ENCODE measurements at regions not wholly inside any gene's neighbourhood (a gene's known extent, or its start where the extent isn't known, plus 50 kb on each side); places are given as distances from the start of the nearest gene placed in this dataset.

DNA sequence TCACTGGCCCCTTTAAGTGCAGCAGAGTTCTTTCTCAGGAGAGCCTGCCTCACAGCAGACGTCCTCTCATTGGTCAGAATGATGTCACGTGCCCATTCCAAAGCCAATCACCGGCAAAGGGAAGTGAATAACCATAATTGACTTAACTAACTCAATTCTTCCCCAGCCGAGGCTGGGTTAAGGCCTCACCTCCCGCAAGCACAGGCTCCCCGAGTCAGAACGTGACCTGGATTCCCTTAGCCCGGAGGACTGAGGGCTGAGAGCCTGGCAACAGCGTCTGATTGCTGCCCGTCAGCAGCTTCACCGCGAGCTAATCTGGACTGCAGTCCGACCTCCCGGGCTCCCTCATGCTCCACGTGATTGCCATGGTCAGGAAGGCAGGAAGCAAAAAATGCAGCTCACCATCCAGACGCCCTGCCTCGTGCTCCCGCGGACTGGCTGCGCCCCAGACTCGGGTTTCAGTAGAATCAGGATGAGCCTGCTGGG lies 92.1 kb upstream of the FZD10 start:
- 83% methylated on average over 21 of the region's 21 CpGs for WGBS (ENCODE audit: low lambda C conversion rate, missing lambda C conversion rate)

DNA sequence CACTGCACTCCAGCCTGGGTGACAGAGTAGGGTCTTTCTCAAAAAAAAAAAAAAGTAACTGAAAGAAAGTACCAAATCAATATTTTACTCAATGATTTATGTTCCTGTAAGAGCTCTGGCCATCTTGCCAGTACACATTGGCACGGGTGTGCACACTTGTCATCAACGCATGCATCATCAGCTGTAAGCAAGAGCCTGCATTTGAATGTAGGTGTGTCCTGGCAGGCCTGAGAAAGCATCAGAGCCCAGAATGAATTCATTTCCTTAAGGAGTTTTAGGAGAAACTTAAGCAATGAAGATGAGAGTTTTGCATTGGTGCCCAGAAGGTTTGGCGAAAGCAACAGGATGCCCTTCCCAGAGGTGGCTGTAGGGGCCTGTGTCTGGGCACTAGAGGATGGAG lies 88.5 kb upstream of the FZD10 start:
- no peaks in the 10 kb centered on the region for H3K9me2 ChIP-seq (replicated peaks; ENCODE audit: insufficient read depth)
- H3K27ac ChIP-seq: no peak overlapping the region
- H3K9me3 ChIP-seq (ENCODE audit: low read depth): no peaks in the 10 kb centered on the region
- no peaks in the 10 kb centered on the region for H3K27me3 ChIP-seq
- H2AFZ ChIP-seq: no peak overlapping the region
- no peaks in the 10 kb centered on the region for H3K36me3 ChIP-seq (replicated peaks; ENCODE audit: insufficient read depth, low read depth)
- H3K79me2 ChIP-seq: no peaks in the 10 kb centered on the region
- no peak for DNase-seq (ENCODE audit: low spot score)
- WGBS (ENCODE audit: low lambda C conversion rate, missing lambda C conversion rate): 99% methylated on average over 3 of the region's 3 CpGs
- H3K4me2 ChIP-seq: no peak overlapping the region
- no peak for TF ChIP-seq EZH2 (IDR thresholded peaks at IDR 0.05; ENCODE audit: borderline replicate concordance)
- H3K4me1 ChIP-seq (ENCODE audit: insufficient read depth): no peaks in the 10 kb centered on the region
- H3K4me3 ChIP-seq: no peak overlapping the region
- H4K20me1 ChIP-seq (ENCODE audit: insufficient read depth, poor library complexity, severe bottlenecking): no peaks in the 10 kb centered on the region

More for the DNA sequence above, 92.1 kb upstream of the FZD10 start:
- no peaks in the 10 kb centered on the region for H3K79me2 ChIP-seq
- H3K4me3 ChIP-seq: no peak overlapping the region
- no peak overlapping the region for H3K27ac ChIP-seq
- H3K4me1 ChIP-seq (ENCODE audit: insufficient read depth): no peaks in the 10 kb centered on the region
- H3K9me3 ChIP-seq (ENCODE audit: low read depth): no peaks in the 10 kb centered on the region
- DNase-seq (ENCODE audit: low spot score): no peak
- H3K27me3 ChIP-seq: no peaks in the 10 kb centered on the region
- H4K20me1 ChIP-seq (ENCODE audit: insufficient read depth, poor library complexity, severe bottlenecking): no peaks in the 10 kb centered on the region
- no peaks in the 10 kb centered on the region for H3K36me3 ChIP-seq (replicated peaks; ENCODE audit: insufficient read depth, low read depth)
- H2AFZ ChIP-seq: no peak overlapping the region
- TF ChIP-seq CTCF (IDR thresholded peaks at IDR 0.05; ENCODE audit: poor library complexity) (no peak), EZH2 (IDR thresholded peaks at IDR 0.05; ENCODE audit: borderline replicate concordance) (no peak), EZH2phosphoT487 (IDR thresholded peaks at IDR 0.05; ENCODE audit: low read depth, severe bottlenecking, unreplicated experiment) (no peak)
- no peak overlapping the region for H3K4me2 ChIP-seq
- H3K9me2 ChIP-seq (replicated peaks; ENCODE audit: insufficient read depth): no peaks in the 10 kb centered on the region

DNA sequence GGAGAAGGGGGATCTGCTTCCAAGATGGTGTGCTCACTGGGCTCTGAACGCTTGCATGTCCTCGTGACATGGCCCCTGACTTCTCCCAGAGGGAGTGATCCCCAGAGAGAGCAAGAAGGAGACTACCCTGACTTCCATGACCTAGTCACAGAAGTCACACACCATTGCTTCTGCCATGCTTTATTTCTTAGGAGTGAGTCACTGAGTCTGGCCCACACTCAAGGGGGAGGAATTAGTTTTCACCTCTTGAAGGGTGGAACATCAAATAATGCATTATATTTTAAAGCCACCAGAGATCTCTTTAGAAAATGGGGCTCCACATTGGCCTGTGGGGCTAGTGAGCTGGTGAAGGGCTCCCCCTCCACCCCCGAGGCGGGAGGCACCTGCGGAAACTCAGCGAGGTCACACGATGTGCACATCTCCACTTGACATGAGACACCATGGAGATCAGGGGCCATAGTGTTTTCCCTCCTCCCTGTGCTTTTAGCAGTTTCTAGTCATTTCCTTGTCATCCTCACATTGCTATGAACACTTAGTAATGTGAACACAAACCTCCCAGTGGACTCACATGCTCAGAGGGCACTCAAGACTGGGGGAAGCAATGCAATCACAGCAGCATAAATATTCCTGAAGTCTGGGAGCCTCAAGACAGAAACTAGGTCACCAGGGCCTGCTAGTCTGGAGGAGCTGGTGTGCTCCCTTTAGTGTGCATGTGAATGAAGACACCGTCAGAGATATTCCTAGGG lies 87.4 kb upstream of the FZD10 start:
- H3K27me3 ChIP-seq: no peaks in the 10 kb centered on the region
- no peak overlapping the region for H3K4me2 ChIP-seq
- no peaks in the 10 kb centered on the region for H3K36me3 ChIP-seq (replicated peaks; ENCODE audit: insufficient read depth, low read depth)
- no peaks in the 10 kb centered on the region for H3K79me2 ChIP-seq
- no peak for DNase-seq (ENCODE audit: low spot score)
- 81% methylated on average over 8 of the region's 8 CpGs for WGBS (ENCODE audit: low lambda C conversion rate, missing lambda C conversion rate)
- H2AFZ ChIP-seq: no peak overlapping the region
- no peaks in the 10 kb centered on the region for H3K4me1 ChIP-seq (ENCODE audit: insufficient read depth)
- H3K4me3 ChIP-seq: no peak overlapping the region
- no peaks in the 10 kb centered on the region for H4K20me1 ChIP-seq (ENCODE audit: insufficient read depth, poor library complexity, severe bottlenecking)
- TF ChIP-seq CTCF (IDR thresholded peaks at IDR 0.05; ENCODE audit: poor library complexity) (no peak), EZH2 (IDR thresholded peaks at IDR 0.05; ENCODE audit: borderline replicate concordance) (no peak), EZH2phosphoT487 (IDR thresholded peaks at IDR 0.05; ENCODE audit: low read depth, severe bottlenecking, unreplicated experiment) (no peak)
- H3K9me3 ChIP-seq (ENCODE audit: low read depth): no peaks in the 10 kb centered on the region
- H3K9me2 ChIP-seq (replicated peaks; ENCODE audit: insufficient read depth): no peaks in the 10 kb centered on the region
- H3K27ac ChIP-seq: no peak overlapping the region

DNA sequence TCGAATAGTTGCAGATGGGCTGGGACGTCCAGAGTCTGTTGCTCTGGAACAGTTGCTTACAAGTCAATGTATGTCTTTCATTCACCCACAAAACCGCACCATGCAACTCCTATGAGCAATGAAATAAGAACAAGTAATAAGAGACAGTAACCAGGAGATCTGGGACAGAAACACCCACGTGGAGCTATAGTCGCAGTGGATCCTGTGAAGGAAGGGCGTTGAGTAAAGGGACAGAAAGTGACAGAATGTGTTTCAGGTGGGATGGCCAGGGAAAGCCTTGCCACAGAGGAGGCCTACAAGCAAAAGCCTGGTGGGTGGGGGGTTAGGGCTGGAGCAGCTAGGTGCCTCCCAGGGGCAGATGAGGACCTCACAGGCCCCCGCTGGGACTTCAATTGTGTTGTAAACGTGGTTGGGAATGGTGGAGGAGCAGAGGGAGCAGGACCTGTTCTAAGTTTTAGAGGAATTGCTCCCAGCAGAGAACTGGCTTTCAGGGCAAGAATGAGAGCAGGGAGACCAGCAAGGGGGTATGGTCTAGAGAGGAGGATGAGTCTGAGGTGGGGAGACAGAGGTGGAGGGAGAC lies 86.7 kb upstream of the FZD10 start:
- no peak overlapping the region for H3K27ac ChIP-seq
- H3K4me1 ChIP-seq (ENCODE audit: insufficient read depth): no peaks in the 10 kb centered on the region
- no peaks in the 10 kb centered on the region for H3K79me2 ChIP-seq
- H3K9me2 ChIP-seq (replicated peaks; ENCODE audit: insufficient read depth): no peaks in the 10 kb centered on the region
- no peak overlapping the region for H3K4me3 ChIP-seq
- no peak overlapping the region for H3K4me2 ChIP-seq
- no peaks in the 10 kb centered on the region for H3K9me3 ChIP-seq (ENCODE audit: low read depth)
- no peaks in the 10 kb centered on the region for H3K27me3 ChIP-seq
- 72% methylated on average over 8 of the region's 8 CpGs for WGBS (ENCODE audit: low lambda C conversion rate, missing lambda C conversion rate)
- no peaks in the 10 kb centered on the region for H3K36me3 ChIP-seq (replicated peaks; ENCODE audit: insufficient read depth, low read depth)
- H4K20me1 ChIP-seq (ENCODE audit: insufficient read depth, poor library complexity, severe bottlenecking): no peaks in the 10 kb centered on the region
- H2AFZ ChIP-seq: no peak overlapping the region
- TF ChIP-seq EZH2 (IDR thresholded peaks at IDR 0.05; ENCODE audit: borderline replicate concordance) (no peak), EZH2phosphoT487 (IDR thresholded peaks at IDR 0.05; ENCODE audit: low read depth, severe bottlenecking, unreplicated experiment) (no peak)
- DNase-seq (ENCODE audit: low spot score): no peak

Measured in hepatocyte (in vitro differentiated cells).